Body of pancreas (tissue), 4 donors: ENCODE measurements at regions not wholly inside any gene's neighbourhood (a gene's known extent, or its start where the extent isn't known, plus 50 kb on each side); places are given as distances from the start of the nearest gene placed in this dataset.

ENCODE experiments used
- CTCF ChIP-seq, 7 experiments: fragments of 450-650 bp in 4 of 7; fragments of 200-600 bp in 3 of 7; sonication (generic) in 3 of 7; IDR thresholded peaks; one replicate each; pipeline ENCODE4 v1.5.1; 2016 to 2019; ENCODE audit warnings: antibody characterized with exemption in 7 of 7
- POLR2A ChIP-seq, 3 donors: fragments of 450-650 bp; IDR thresholded peaks; one replicate each; pipeline ENCODE4 v1.6.1; 2016; ENCODE audit warnings: antibody characterized with exemption in 3 of 3, mild to moderate bottlenecking in 2 of 3

DNA sequence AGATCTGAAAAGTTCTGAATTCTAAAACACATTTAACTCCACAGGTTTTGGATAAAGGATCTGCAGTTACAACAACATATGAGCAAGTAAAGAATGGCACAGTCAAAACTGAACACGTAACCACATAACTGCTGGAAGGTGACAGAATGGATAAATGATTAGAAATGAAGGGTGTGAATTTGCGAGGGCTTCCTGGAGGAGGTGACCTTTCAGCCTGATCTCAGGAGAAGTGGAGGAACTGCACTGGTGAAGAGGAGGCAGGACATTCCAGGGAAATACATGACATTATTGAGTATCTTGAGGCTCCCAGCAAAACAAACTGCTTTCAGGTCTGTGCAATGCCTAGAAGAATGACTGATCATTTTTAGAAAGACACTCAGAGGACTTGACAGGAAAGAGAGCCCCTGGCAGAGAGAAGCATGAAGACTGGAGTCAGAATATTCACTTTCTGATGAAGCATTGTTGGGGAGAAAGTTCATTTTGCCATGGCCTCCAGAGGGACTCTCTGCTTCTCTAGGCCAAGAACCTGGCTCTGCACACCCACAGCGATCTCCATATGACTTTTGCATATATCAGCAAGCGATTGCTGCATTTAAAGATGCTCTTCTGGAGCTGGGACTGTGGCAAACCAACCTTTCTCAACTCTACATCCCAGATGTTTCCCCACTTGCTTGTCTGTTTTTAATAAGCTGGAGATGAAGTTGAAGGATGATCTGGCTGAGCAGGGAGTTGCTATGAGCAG lies 122.7 kb upstream of the FAM78B start:
- TF ChIP-seq CTCF (IDR thresholded peaks at IDR 0.05) (no peak), POLR2A (IDR thresholded peaks at IDR 0.05) (no peak)
